K562 (cell line): ENCODE measurements at regions not wholly inside any gene's neighbourhood (a gene's known extent, or its start where the extent isn't known, plus 50 kb on each side); places are given as distances from the start of the nearest gene placed in this dataset.

ENCODE experiments used
- ATAC-seq: fragments of 200-7000 bp; cut with Tn5 transposase; 3 replicates; pipeline ENCODE4 v1.9.1; 2020; ENCODE audit warnings: moderate library complexity
- BruUV-seq: library from RNA; stranded (reverse); fragments of 400-500 nt; replicated peaks from 2 replicates; lab custom pipeline; 2021; lab: Mats Ljungman, UMichigan
- CTCF ChIA-PET: fragments of 300-600 bp; formaldehyde crosslinking; extraction: SDS; loops from one replicate; lab custom pipeline; 2021; ENCODE audit warnings: low intra/inter-chr PET ratio; lab: Yijun Ruan, JAX
- POLR2A ChIA-PET: fragments of 300-600, 350-650 bp; sonication (Branson Sonifier 250); formaldehyde crosslinking; extraction: SDS; loops from one replicate; lab custom pipeline; 2021; ENCODE audit warnings: antibody characterized with exemption, inconsistent platforms; lab: Yijun Ruan, JAX
- DNase-seq, 4 experiments: peaks; one replicate each; pipeline versions ENCODE4 v3.0.0 to v3.0.0-alpha.2; 2011 to 2018; ENCODE audit warnings: low spot score in 3 of 4, mixed read lengths in 3 of 4; ENCODE audit errors: extremely low read depth in 1 of 4
- FAIRE-seq: peaks from 2 replicates; lab custom pipeline; 2011; peaks lifted over from hg19 to GRCh38; lab: Jason Lieb, UNC
- H2AFZ ChIP-seq: 2 replicates; pipeline ENCODE4 v1.6.0; 2011; ENCODE audit warnings: low read depth, low read length, control low read depth, inconsistent platforms
- H3K27ac ChIP-seq: fragments of 200-600 bp; 3 replicates; pipeline ENCODE4 v1.8.0; 2011; ENCODE audit warnings: low read depth, mild to moderate bottlenecking, control low read depth, inconsistent platforms, low read length, moderate library complexity, mixed read lengths; ENCODE audit errors: extremely low read depth
- H3K27me3 ChIP-seq, 2 experiments: fragments of 300-600 bp in 1 of 2; 2 replicates in 1 of 2; 3 replicates in 1 of 2; pipeline versions ENCODE4 v1.6.0 to v1.8.0; 2011; ENCODE audit warnings: inconsistent platforms in 2 of 2, low read length in 2 of 2, mild to moderate bottlenecking in 1 of 2, mixed read lengths in 1 of 2, moderate library complexity in 1 of 2; ENCODE audit not compliant: control insufficient read depth in 2 of 2, insufficient read depth in 2 of 2
- H3K36me3 ChIP-seq: fragments of 300-600 bp; 3 replicates; pipeline ENCODE4 v1.8.0; 2011; ENCODE audit warnings: mild to moderate bottlenecking, low read length, inconsistent platforms; ENCODE audit not compliant: control insufficient read depth, insufficient read depth
- H3K4me1 ChIP-seq, 2 experiments: fragments of 200-600 bp in 1 of 2; replicated peaks in 1 of 2; 2 replicates in 1 of 2; 3 replicates in 1 of 2; pipeline versions ENCODE4 v1.5.1 to v1.8.0; 2011; ENCODE audit warnings: inconsistent platforms in 2 of 2, low read length in 2 of 2, mild to moderate bottlenecking in 1 of 2, mixed read lengths in 1 of 2, moderate library complexity in 1 of 2; ENCODE audit not compliant: control insufficient read depth in 2 of 2, insufficient read depth in 2 of 2
- H3K4me2 ChIP-seq: 2 replicates; pipeline ENCODE4 v1.6.1; 2011; ENCODE audit warnings: low read length, control low read depth, inconsistent platforms, mixed read lengths; ENCODE audit not compliant: insufficient read depth
- H3K4me3 ChIP-seq: fragments of 200-600 bp; sonication (generic), shearing (Covaris generic); 2 replicates; pipeline ENCODE4 v1.5.1; 2016; ENCODE audit warnings: control low read depth, inconsistent platforms
- H3K79me2 ChIP-seq: fragments of 200-600 bp; 3 replicates; pipeline ENCODE4 v1.8.0; 2011; ENCODE audit warnings: low read length, inconsistent platforms; ENCODE audit not compliant: control insufficient read depth, insufficient read depth
- H3K9ac ChIP-seq, 2 experiments: 2 replicates each; pipeline versions ENCODE4 v1.6.0 to v1.6.1; 2011; ENCODE audit warnings: low read depth in 2 of 2, low read length in 2 of 2, control low read depth in 1 of 2, inconsistent platforms in 1 of 2, mild to moderate bottlenecking in 1 of 2, mixed read lengths in 1 of 2; ENCODE audit not compliant: insufficient read depth in 1 of 2
- H3K9me1 ChIP-seq: one replicate; pipeline ENCODE4 v1.6.0; 2011; ENCODE audit warnings: inconsistent platforms, mild to moderate bottlenecking, low read length, moderate library complexity; ENCODE audit not compliant: control insufficient read depth, insufficient read depth
- H3K9me3 ChIP-seq: replicated peaks from 2 replicates; pipeline ENCODE4 v1.5.1; 2011; ENCODE audit warnings: low read depth, low read length, inconsistent platforms; ENCODE audit not compliant: control insufficient read depth, insufficient read depth
- H4K20me1 ChIP-seq: replicated peaks from 2 replicates; pipeline ENCODE4 v1.6.1; 2011; ENCODE audit warnings: low read length, inconsistent platforms, mixed read lengths; ENCODE audit not compliant: control insufficient read depth, insufficient read depth
- HMGXB4 ChIP-seq: sonication (generic); formaldehyde crosslinking; IDR thresholded peaks from 2 replicates; pipeline ENCODE4 v1.8.1; 2023; ENCODE audit warnings: mild to moderate bottlenecking, missing genetic modification reagents
- JUND ChIP-seq, 2 experiments: IDR thresholded peaks; 2 replicates in 1 of 2; 3 replicates in 1 of 2; pipeline ENCODE4 v1.6.1; 2011; ENCODE audit warnings: borderline replicate concordance in 2 of 2, low read depth in 2 of 2, low read length in 2 of 2, improper control_type of control experiment in 1 of 2, missing biosample characterization in 1 of 2, missing genetic modification characterization in 1 of 2, missing genetic modification reagents in 1 of 2
- NFE2L1 ChIP-seq: fragments of 450-650 bp; IDR thresholded peaks from 2 replicates; pipeline ENCODE4 v1.6.1; 2016; ENCODE audit warnings: missing genetic modification characterization, low read depth, mild to moderate bottlenecking, missing compliant biosample characterization, moderate library complexity, borderline replicate concordance
- PPARD ChIP-seq: fragments of 250-450 bp; sonication (Bioruptor Pico); IDR thresholded peaks from 2 replicates; pipeline ENCODE4 v1.8.0; 2022; ENCODE audit warnings: inconsistent platforms, mild to moderate bottlenecking, moderate library complexity
- RNF2 ChIP-seq: sonication (generic); IDR thresholded peaks from 2 replicates; pipeline ENCODE4 v1.6.1; 2016
- SAP30 ChIP-seq: fragments of 200-600 bp; sonication (generic); IDR thresholded peaks from 2 replicates; pipeline ENCODE4 v1.6.1; 2012; ENCODE audit warnings: borderline replicate concordance, low read depth, mild to moderate bottlenecking, moderate library complexity, low read length, control low read depth, inconsistent platforms; ENCODE audit not compliant: insufficient read depth, poor library complexity, severe bottlenecking
- SIX5 ChIP-seq, 2 experiments: IDR thresholded peaks; 2 replicates each; pipeline ENCODE4 v1.6.1; 2011; ENCODE audit warnings: low read length in 2 of 2, borderline replicate concordance in 1 of 2, low read depth in 1 of 2, mild to moderate bottlenecking in 1 of 2, moderate library complexity in 1 of 2; ENCODE audit not compliant: insufficient read depth in 1 of 2
- USF1 ChIP-seq: sonication (generic); formaldehyde crosslinking; IDR thresholded peaks from 2 replicates; pipeline ENCODE4 v1.9.0; 2022; ENCODE audit warnings: mild to moderate bottlenecking, missing genetic modification reagents
- ZNF280B ChIP-seq: fragments of 250-450 bp; sonication (Bioruptor Pico); IDR thresholded peaks from 2 replicates; pipeline ENCODE4 v1.5.1; 2021; ENCODE audit warnings: mild to moderate bottlenecking
- ZNF551 ChIP-seq: fragments of 250-450 bp; sonication (Bioruptor Pico); IDR thresholded peaks from 2 replicates; pipeline ENCODE4 v1.5.0; 2021; ENCODE audit warnings: mild to moderate bottlenecking, moderate library complexity
- WGBS: fragments of 100-300 bp; shearing (Covaris generic); methylation state at CpG from one replicate; pipeline ENCODE4 v1.1.6; 2016; ENCODE audit warnings: low coverage, mixed read lengths; ENCODE audit not compliant: insufficient coverage; ENCODE audit errors: missing lambda C conversion rate; 5-methylcytosine and 5-hydroxymethylcytosine counted together
- in situ Hi-C: fragments of 300-500 bp; cut with MboI; formaldehyde crosslinking; loops from 4 replicates; pipeline ENCODE4 v1.15.0; 2018; ENCODE audit warnings: inconsistent platforms, mixed read lengths
- intact Hi-C: fragments of 100-400 bp; cut with micrococcal nuclease; formaldehyde crosslinking; loops from 2 replicates; pipeline ENCODE4 v1.14.2; 2022

- POLR2A ChIA-PET: no interaction called here
- CTCF ChIA-PET: no interaction called here
- intact Hi-C loops: no loop called here
These were observed 614.2 kb downstream of the BCL11A start for GRCh38 chr2:59939236-59939635.

DNA sequence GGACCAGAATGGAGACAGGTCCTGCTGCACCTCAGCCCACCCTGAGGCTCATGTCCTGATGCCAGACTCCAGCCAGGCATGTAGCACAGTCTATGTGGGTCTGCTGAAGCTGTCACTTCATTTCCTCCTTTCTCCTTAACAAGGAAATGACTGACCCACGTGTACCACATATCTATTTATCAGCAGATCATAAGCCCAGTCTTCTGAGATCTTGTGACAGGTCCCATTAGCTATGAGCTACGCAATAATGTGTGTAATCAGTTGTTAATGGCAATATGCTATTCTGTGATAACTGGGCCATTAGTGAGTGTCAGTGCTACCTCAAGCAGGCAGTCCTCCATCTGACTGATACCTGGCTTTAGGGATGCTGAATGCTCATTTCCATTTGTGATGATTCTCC lies 615.3 kb downstream of the BCL11A start:
- CTCF ChIA-PET: no interaction called here
- intact Hi-C loops: no loop called here
- FAIRE-seq: no peak
- Histone ChIP-seq H3K4me1 (no peaks in the 10 kb centered on the region), H3K27me3 (no peaks in the 10 kb centered on the region), H2AFZ (no peak overlapping the region), H3K27ac (no peak overlapping the region), H3K36me3 (no peaks in the 10 kb centered on the region), H3K9ac (no peak overlapping the region), H3K79me2 (no peaks in the 10 kb centered on the region), H3K4me2 (no peak overlapping the region), H4K20me1 (no peaks in the 10 kb centered on the region), H3K4me3 (no peak overlapping the region), H3K9me1 (no peaks in the 10 kb centered on the region), H3K9me3 (no peaks in the 10 kb centered on the region)
- in situ Hi-C loops: no loop called here
- no TSS peak for BruUV-seq
- no peak for ATAC-seq
- 0% methylated on average over 2 of the region's 2 CpGs for WGBS
- POLR2A ChIA-PET: no interaction called here
- no peak for DNase-seq
- TF ChIP-seq ZNF280B (no peak), ZNF551 (CRISPR knock-in tag) (no peak), SAP30 (no peak), USF1 (CRISPR knock-in tag) (no peak), SIX5 (IDR thresholded peaks at IDR 0.05; ENCODE audit: borderline replicate concordance in 1 of 2, insufficient read depth in 1 of 2, low read depth in 1 of 2, low read length in 2 of 2) (no peak), PPARD (CRISPR knock-in tag) (no peak), JUND (IDR thresholded peaks at IDR 0.05; ENCODE audit: borderline replicate concordance, low read depth, low read length) (no peak), JUND (tag; IDR thresholded peaks at IDR 0.05; ENCODE audit: borderline replicate concordance, low read depth, low read length) (no peak)

More at GRCh38 chr2:59939236-59939635, 614.2 kb downstream of the BCL11A start:
- Histone ChIP-seq H3K36me3 (no peaks in the 10 kb centered on the region), H3K9ac (no peak overlapping the region), H3K27ac (no peak overlapping the region), H3K4me2 (no peak overlapping the region)
- in situ Hi-C loops: no loop called here
- TF ChIP-seq RNF2 (no peak), HMGXB4 (CRISPR knock-in tag) (no peak), NFE2L1 (tag) (no peak)
- TF ChIP-seq, all 486 proteins: peak for 0
- no TSS peak for BruUV-seq
- no peak overlapping the region for H2AFZ ChIP-seq
- no peak for FAIRE-seq
- no peaks in the 10 kb centered on the region for H3K79me2 ChIP-seq
- no peaks in the 10 kb centered on the region for H3K27me3 ChIP-seq
- H3K9me1 ChIP-seq: no peaks in the 10 kb centered on the region
- DNase-seq: no peak
- 0% methylated on average over 3 of the region's 3 CpGs for WGBS
- H3K4me1 ChIP-seq: no peaks in the 10 kb centered on the region
- no peak for ATAC-seq
- H4K20me1 ChIP-seq: no peaks in the 10 kb centered on the region
- no peaks in the 10 kb centered on the region for H3K9me3 ChIP-seq
- H3K4me3 ChIP-seq: no peak overlapping the region
